Kidney (tissue), 13 donors: ENCODE measurements at regions not wholly inside any gene's neighbourhood (a gene's known extent, or its start where the extent isn't known, plus 50 kb on each side); places are given as distances from the start of the nearest gene placed in this dataset.

Experiments
- DNase-seq, 5 donors: peaks; one replicate each; pipeline ENCODE4 v3.0.0-alpha.2; 2013 to 2020
- FAIRE-seq: peaks from 2 replicates; lab custom pipeline; 2012; peaks lifted over from hg19 to GRCh38; lab: Jason Lieb, UNC
- H3K27ac ChIP-seq, 2 donors: one replicate each; pipeline ENCODE4 v1.7.0; 2013; ENCODE audit warnings: low read depth in 2 of 2, low read length in 2 of 2, inconsistent platforms in 1 of 2
- H3K27me3 ChIP-seq: one replicate; pipeline ENCODE4 v1.7.1; 2013; ENCODE audit warnings: low read length, inconsistent platforms; ENCODE audit not compliant: control insufficient read depth, insufficient read depth
- H3K36me3 ChIP-seq, 3 donors: one replicate each; pipeline versions ENCODE4 v1.7.0 to v1.7.1; 2013; ENCODE audit warnings: low read length in 3 of 3, control low read depth in 1 of 3, inconsistent platforms in 1 of 3; ENCODE audit not compliant: insufficient read depth in 3 of 3, control insufficient read depth in 2 of 3
- H3K4me1 ChIP-seq, 3 donors: one replicate each; pipeline versions ENCODE4 v1.7.0 to v1.7.1; 2013; ENCODE audit warnings: low read length in 3 of 3, inconsistent platforms in 1 of 3, low read depth in 1 of 3; ENCODE audit not compliant: control insufficient read depth in 2 of 3, insufficient read depth in 2 of 3
- H3K4me3 ChIP-seq, 3 donors: one replicate each; pipeline versions ENCODE4 v1.7.0 to v1.8.1; 2013; ENCODE audit warnings: low read length in 3 of 3, control low read depth in 1 of 3, inconsistent platforms in 1 of 3
- H3K9ac ChIP-seq, 3 donors: one replicate each; pipeline versions ENCODE4 v1.7.0 to v1.7.1; 2013; ENCODE audit warnings: low read length in 3 of 3, control low read depth in 1 of 3, inconsistent platforms in 1 of 3
- H3K9me3 ChIP-seq, 3 donors: one replicate each; pipeline versions ENCODE4 v1.7.0 to v1.7.1; 2013; ENCODE audit warnings: low read length in 3 of 3, control low read depth in 1 of 3, inconsistent platforms in 1 of 3; ENCODE audit not compliant: control insufficient read depth in 2 of 3, insufficient read depth in 1 of 3
- CTCF ChIP-seq: IDR thresholded peaks from 3 replicates; pipeline ENCODE4 v1.5.1; 2012; ENCODE audit warnings: mild to moderate bottlenecking, moderate library complexity, borderline replicate concordance; ENCODE audit not compliant: insufficient read depth; ENCODE audit errors: extremely low read depth
- intact Hi-C: fragments of 100-400 bp; cut with DNase I; formaldehyde crosslinking; loops from one replicate; pipeline ENCODE4 v1.11.1; 2022
- donor health status: control.
- donor health status: control.
- donor health status: control.
- donor health status: control.
- donor health status: control.
- donor health status: DM: yes; HTN: yes; CAD: no.
- donor health status: Normal renal cell carcinoma (clear cell type).

GRCh38 chr2:180520206-180520605 is 460.2 kb upstream of the UBE2E3 start:
- H3K27me3 ChIP-seq = no peaks in the 10 kb centered on the region
- intact Hi-C loops = no loop called here
- H3K36me3 ChIP-seq = no peaks in the 10 kb centered on the region
- no peak overlapping the region for H3K9ac ChIP-seq
- H3K4me3 ChIP-seq = no peak overlapping the region
- no peak overlapping the region for H3K27ac ChIP-seq
- FAIRE-seq (no peak), DNase-seq (peak in 1 of 5 donors; percentile 11)
- no peak for TF ChIP-seq CTCF
- H3K4me1 ChIP-seq = no peaks in the 10 kb centered on the region
- no peaks in the 10 kb centered on the region for H3K9me3 ChIP-seq

DNA sequence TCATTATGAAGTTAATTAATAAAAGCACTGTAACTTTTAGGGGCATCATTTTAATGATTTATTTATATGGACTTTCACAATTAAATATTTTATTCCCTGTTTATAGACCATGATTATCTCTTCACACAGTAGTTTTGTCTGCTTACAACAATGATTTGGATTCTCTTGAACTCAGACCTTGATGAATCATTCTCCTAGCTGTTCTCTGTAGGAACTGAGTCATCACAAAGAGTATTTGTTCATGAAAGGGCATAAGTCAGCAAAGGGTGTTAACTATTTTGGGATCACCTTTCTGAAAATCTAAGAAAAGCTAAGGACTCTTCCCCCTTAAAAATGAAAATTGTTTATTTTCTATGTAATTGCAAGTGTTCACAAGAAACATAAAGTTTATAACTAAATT is 461.1 kb upstream of the UBE2E3 start:
- Histone ChIP-seq H3K27me3 (no peaks in the 10 kb centered on the region), H3K4me3 (no peak overlapping the region), H3K36me3 (no peaks in the 10 kb centered on the region), H3K4me1 (no peaks in the 10 kb centered on the region), H3K27ac (no peak overlapping the region), H3K9ac (no peak overlapping the region), H3K9me3 (no peaks in the 10 kb centered on the region)
- FAIRE-seq (no peak), DNase-seq (no peak)
- intact Hi-C loops = no loop called here
- no peak for TF ChIP-seq CTCF

GRCh38 chr2:180516232-180516631 is 464.2 kb upstream of the UBE2E3 start:
- H3K4me3 ChIP-seq = no peak overlapping the region
- H3K9ac ChIP-seq = no peak overlapping the region
- no peak for TF ChIP-seq CTCF
- no peaks in the 10 kb centered on the region for H3K27me3 ChIP-seq
- no peak for DNase-seq
- H3K27ac ChIP-seq = no peak overlapping the region
- intact Hi-C loops = no loop called here
- H3K9me3 ChIP-seq = no peaks in the 10 kb centered on the region
- H3K36me3 ChIP-seq = no peaks in the 10 kb centered on the region
- H3K4me1 ChIP-seq = no peaks in the 10 kb centered on the region
- no peak for FAIRE-seq

- H3K27ac ChIP-seq = no peak overlapping the region
- H3K27me3 ChIP-seq = no peaks in the 10 kb centered on the region
- no peak for DNase-seq
- H3K4me1 ChIP-seq = no peaks in the 10 kb centered on the region
- no peak overlapping the region for H3K9ac ChIP-seq
- intact Hi-C loops = no loop called here
- TF ChIP-seq CTCF = no peak
- H3K4me3 ChIP-seq = no peak overlapping the region
- no peak for FAIRE-seq
- no peaks in the 10 kb centered on the region for H3K36me3 ChIP-seq
- H3K9me3 ChIP-seq = no peaks in the 10 kb centered on the region
These were observed 467.0 kb upstream of the UBE2E3 start for GRCh38 chr2:180513389-180513788.
